ENCODE measurements at regions not wholly inside any gene's neighbourhood (a gene's known extent, or its start where the extent isn't known, plus 50 kb on each side); places are given as distances from the start of the nearest gene placed in this dataset.

- TF ChIP-seq EGR1 (IDR thresholded peaks at IDR 0.05) = no peak
- TF ChIP-seq, protein P1, sequence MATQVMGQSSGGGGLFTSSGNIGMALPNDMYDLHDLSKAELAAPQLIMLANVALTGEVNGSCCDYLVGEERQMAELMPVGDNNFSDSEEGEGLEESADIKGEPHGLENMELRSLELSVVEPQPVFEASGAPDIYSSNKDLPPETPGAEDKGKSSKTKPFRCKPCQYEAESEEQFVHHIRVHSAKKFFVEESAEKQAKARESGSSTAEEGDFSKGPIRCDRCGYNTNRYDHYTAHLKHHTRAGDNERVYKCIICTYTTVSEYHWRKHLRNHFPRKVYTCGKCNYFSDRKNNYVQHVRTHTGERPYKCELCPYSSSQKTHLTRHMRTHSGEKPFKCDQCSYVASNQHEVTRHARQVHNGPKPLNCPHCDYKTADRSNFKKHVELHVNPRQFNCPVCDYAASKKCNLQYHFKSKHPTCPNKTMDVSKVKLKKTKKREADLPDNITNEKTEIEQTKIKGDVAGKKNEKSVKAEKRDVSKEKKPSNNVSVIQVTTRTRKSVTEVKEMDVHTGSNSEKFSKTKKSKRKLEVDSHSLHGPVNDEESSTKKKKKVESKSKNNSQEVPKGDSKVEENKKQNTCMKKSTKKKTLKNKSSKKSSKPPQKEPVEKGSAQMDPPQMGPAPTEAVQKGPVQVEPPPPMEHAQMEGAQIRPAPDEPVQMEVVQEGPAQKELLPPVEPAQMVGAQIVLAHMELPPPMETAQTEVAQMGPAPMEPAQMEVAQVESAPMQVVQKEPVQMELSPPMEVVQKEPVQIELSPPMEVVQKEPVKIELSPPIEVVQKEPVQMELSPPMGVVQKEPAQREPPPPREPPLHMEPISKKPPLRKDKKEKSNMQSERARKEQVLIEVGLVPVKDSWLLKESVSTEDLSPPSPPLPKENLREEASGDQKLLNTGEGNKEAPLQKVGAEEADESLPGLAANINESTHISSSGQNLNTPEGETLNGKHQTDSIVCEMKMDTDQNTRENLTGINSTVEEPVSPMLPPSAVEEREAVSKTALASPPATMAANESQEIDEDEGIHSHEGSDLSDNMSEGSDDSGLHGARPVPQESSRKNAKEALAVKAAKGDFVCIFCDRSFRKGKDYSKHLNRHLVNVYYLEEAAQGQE (IDR thresholded peaks at IDR 0.05; ENCODE audit: low read depth) = no peak
- no peak for TF ChIP-seq ZBTB7A (IDR thresholded peaks at IDR 0.05; ENCODE audit: low read depth)
- TF ChIP-seq TCF12 (IDR thresholded peaks at IDR 0.05; ENCODE audit: low read depth) = no peak
- TF ChIP-seq FOXM1 (IDR thresholded peaks at IDR 0.05; ENCODE audit: borderline replicate concordance, low read depth) = no peak
Measured at GRCh38 chr13:44128552-44129001, 245.0 kb upstream of the SERP2 start.

GRCh38 chr13:44129418-44129817 lies 244.2 kb upstream of the SERP2 start:
- TF ChIP-seq ZBTB7A (IDR thresholded peaks at IDR 0.05; ENCODE audit: low read depth) (no peak), RAD21 (IDR thresholded peaks at IDR 0.05; ENCODE audit: low read depth) (no peak), CEBPB (IDR thresholded peaks at IDR 0.05) (no peak), TAF1 (IDR thresholded peaks at IDR 0.05; ENCODE audit: low read depth) (no peak), EGR1 (IDR thresholded peaks at IDR 0.05) (no peak), FOXM1 (IDR thresholded peaks at IDR 0.05; ENCODE audit: borderline replicate concordance, low read depth) (no peak), TEAD4 (IDR thresholded peaks at IDR 0.05) (no peak)

- TF ChIP-seq CEBPB (IDR thresholded peaks at IDR 0.05) (no peak), TCF12 (IDR thresholded peaks at IDR 0.05; ENCODE audit: low read depth) (no peak)
- TF ChIP-seq, protein P1 (IDR thresholded peaks at IDR 0.05; ENCODE audit: low read depth) = no peak
- TF ChIP-seq, protein P2, sequence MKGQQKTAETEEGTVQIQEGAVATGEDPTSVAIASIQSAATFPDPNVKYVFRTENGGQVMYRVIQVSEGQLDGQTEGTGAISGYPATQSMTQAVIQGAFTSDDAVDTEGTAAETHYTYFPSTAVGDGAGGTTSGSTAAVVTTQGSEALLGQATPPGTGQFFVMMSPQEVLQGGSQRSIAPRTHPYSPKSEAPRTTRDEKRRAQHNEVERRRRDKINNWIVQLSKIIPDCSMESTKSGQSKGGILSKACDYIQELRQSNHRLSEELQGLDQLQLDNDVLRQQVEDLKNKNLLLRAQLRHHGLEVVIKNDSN (IDR thresholded peaks at IDR 0.05) = no peak
Measured at GRCh38 chr13:44131069-44131614, 242.5 kb upstream of the SERP2 start.

- TF ChIP-seq FOXM1 (IDR thresholded peaks at IDR 0.05; ENCODE audit: borderline replicate concordance, low read depth) = no peak
- no peak for TF ChIP-seq TEAD4 (IDR thresholded peaks at IDR 0.05)
- TF ChIP-seq EP300 (IDR thresholded peaks at IDR 0.05; ENCODE audit: borderline replicate concordance) = no peak
Measured at GRCh38 chr13:44132710-44133109, 240.9 kb upstream of the SERP2 start.

DNA sequence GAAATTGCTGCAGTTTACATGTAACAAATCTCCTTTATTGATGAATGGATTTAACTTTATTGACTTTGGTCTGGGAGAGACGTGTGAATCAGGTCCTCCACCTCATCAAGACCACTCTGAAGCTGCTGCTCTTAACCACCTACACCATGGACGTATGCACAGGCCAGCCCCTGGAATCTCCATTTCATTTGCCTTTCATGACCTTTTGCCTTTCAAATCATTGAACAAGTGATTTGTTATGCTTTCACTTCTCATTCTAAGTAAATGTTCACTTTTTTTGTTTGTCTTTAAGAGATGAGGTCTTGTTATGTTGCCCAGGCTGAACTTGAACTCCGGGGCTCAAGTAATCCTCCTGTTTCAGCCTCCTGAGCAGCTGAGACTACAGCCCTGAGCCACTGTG lies 240.0 kb upstream of the SERP2 start:
- TF ChIP-seq FOXM1 (IDR thresholded peaks at IDR 0.05; ENCODE audit: borderline replicate concordance, low read depth) (no peak), CREB1 (IDR thresholded peaks at IDR 0.05; ENCODE audit: low read depth) (no peak), TEAD4 (IDR thresholded peaks at IDR 0.05) (no peak)

DNA sequence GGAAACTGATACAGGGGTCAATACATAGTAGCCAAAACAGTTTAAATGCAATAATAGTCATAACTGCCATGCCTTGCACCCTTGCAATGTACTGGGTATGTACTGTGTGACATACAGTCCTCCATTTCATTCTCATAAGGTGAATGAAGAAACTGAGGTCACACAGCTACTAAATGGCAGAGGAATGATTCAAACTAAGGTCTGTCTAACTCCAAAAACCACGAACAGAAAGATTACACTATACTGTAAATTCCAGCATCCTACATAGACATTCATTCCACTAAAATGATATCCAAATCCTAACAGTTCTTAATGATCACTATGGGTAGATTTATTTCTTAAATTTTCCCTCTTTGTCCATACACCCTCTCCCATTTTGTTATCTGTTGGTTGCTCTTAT lies 238.1 kb upstream of the SERP2 start:
- TF ChIP-seq, protein P2 (IDR thresholded peaks at IDR 0.05) = no peak
- TF ChIP-seq NFIC (IDR thresholded peaks at IDR 0.05) (no peak), TCF12 (IDR thresholded peaks at IDR 0.05; ENCODE audit: low read depth) (no peak), TAF1 (IDR thresholded peaks at IDR 0.05; ENCODE audit: low read depth) (no peak), TEAD4 (IDR thresholded peaks at IDR 0.05) (no peak), YY1 (IDR thresholded peaks at IDR 0.05; ENCODE audit: low read depth) (no peak), EGR1 (IDR thresholded peaks at IDR 0.05) (no peak), CREB1 (IDR thresholded peaks at IDR 0.05; ENCODE audit: low read depth) (no peak), ZBTB7A (IDR thresholded peaks at IDR 0.05; ENCODE audit: low read depth) (no peak), RAD21 (IDR thresholded peaks at IDR 0.05; ENCODE audit: low read depth) (no peak)
- TF ChIP-seq, protein P3, sequence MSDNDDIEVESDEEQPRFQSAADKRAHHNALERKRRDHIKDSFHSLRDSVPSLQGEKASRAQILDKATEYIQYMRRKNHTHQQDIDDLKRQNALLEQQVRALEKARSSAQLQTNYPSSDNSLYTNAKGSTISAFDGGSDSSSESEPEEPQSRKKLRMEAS (IDR thresholded peaks at IDR 0.05) = no peak

DNA sequence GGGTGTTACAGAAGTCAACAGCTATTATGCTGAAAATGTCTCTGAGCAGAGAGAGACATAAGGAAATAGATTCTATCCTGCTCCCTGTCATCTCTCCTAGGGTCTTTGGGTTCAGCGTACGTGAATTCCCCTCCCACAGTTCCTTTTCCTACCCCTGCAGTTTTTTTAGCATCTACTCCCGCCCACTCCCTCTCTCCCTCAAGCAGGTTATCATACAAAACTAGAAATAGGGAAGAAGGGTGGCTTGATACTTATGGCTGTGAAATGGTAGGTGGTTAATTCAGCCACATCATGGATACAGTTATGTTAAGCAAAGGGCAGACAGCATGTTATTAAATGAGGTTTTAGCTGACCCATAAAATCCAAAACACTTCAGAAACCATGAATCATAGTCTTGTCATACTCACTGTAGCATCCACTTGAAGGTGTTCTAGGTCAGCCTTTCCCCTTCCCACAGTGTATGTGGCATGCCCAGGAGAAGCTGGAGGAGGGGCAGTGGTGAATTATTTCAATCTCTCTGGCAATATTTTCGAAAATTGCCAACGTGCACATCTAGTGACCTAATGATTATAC lies 236.8 kb upstream of the SERP2 start:
- TF ChIP-seq FOXM1 (IDR thresholded peaks at IDR 0.05; ENCODE audit: borderline replicate concordance, low read depth) = no peak
- no peak for TF ChIP-seq ZBTB7A (IDR thresholded peaks at IDR 0.05; ENCODE audit: low read depth)
- TF ChIP-seq CEBPB (IDR thresholded peaks at IDR 0.05) = no peak
- TF ChIP-seq TAF1 (IDR thresholded peaks at IDR 0.05; ENCODE audit: low read depth) = no peak
- no peak for TF ChIP-seq NFIC (IDR thresholded peaks at IDR 0.05)
- no peak for TF ChIP-seq YY1 (IDR thresholded peaks at IDR 0.05; ENCODE audit: low read depth)
- TF ChIP-seq, protein P3 (IDR thresholded peaks at IDR 0.05) = no peak
- no peak for TF ChIP-seq RAD21 (IDR thresholded peaks at IDR 0.05; ENCODE audit: low read depth)
- TF ChIP-seq EP300 (IDR thresholded peaks at IDR 0.05; ENCODE audit: borderline replicate concordance) = no peak
- TF ChIP-seq CREB1 (IDR thresholded peaks at IDR 0.05; ENCODE audit: low read depth) = no peak
- TF ChIP-seq, protein P2 (IDR thresholded peaks at IDR 0.05) = no peak
- TF ChIP-seq, protein P1 (IDR thresholded peaks at IDR 0.05; ENCODE audit: low read depth) = no peak
- TF ChIP-seq TEAD4 (IDR thresholded peaks at IDR 0.05) = no peak
- TF ChIP-seq EGR1 (IDR thresholded peaks at IDR 0.05) = no peak
